Smooth muscle cell (in vitro differentiated cells): ENCODE measurements at regions not wholly inside any gene's neighbourhood (a gene's known extent, or its start where the extent isn't known, plus 50 kb on each side); places are given as distances from the start of the nearest gene placed in this dataset.

Experiments used
- DNase-seq: peaks from one replicate; lab custom pipeline; 2025; ENCODE audit not compliant: unreplicated experiment; lab: John Stamatoyannopoulos, UW
- H2AFZ ChIP-seq: fragments of 200-600 bp; sonication (generic); 2 replicates; pipeline ENCODE4 v1.6.0; 2016; ENCODE audit warnings: antibody characterized with exemption, low read depth, mild to moderate bottlenecking
- H3F3A ChIP-seq: fragments of 200-600 bp; sonication (generic); 2 replicates; pipeline ENCODE4 v1.6.0; 2017; ENCODE audit warnings: antibody characterized with exemption, low read depth
- H3K27ac ChIP-seq: fragments of 200-600 bp; sonication (generic); 2 replicates; pipeline ENCODE4 v1.5.1; 2016; ENCODE audit warnings: low read depth, mild to moderate bottlenecking
- H3K27me3 ChIP-seq: fragments of 200-600 bp; sonication (generic); 2 replicates; pipeline ENCODE4 v1.6.1; 2016; ENCODE audit warnings: low read depth, mild to moderate bottlenecking
- H3K36me3 ChIP-seq: fragments of 200-600 bp; sonication (generic); 2 replicates; pipeline ENCODE4 v1.5.1; 2016; ENCODE audit warnings: low read depth
- H3K4me1 ChIP-seq: fragments of 200-600 bp; sonication (generic); 2 replicates; pipeline ENCODE4 v1.5.1; 2016; ENCODE audit warnings: low read depth
- H3K4me2 ChIP-seq: fragments of 200-600 bp; sonication (generic); 2 replicates; pipeline ENCODE4 v1.6.0; 2016; ENCODE audit warnings: mild to moderate bottlenecking
- H3K4me3 ChIP-seq: fragments of 200-600 bp; sonication (generic); 2 replicates; pipeline ENCODE4 v1.5.1; 2016; ENCODE audit warnings: mild to moderate bottlenecking
- H3K79me2 ChIP-seq: fragments of 200-600 bp; sonication (generic); 2 replicates; pipeline ENCODE4 v1.6.0; 2016; ENCODE audit warnings: low read depth, mild to moderate bottlenecking
- H3K9ac ChIP-seq: fragments of 200-600 bp; sonication (generic); 2 replicates; pipeline ENCODE4 v1.6.0; 2016; ENCODE audit warnings: low read depth
- H3K9me3 ChIP-seq: fragments of 200-600 bp; sonication (generic); replicated peaks from 2 replicates; pipeline ENCODE4 v1.5.1; 2016; ENCODE audit warnings: low read depth
- H4K20me1 ChIP-seq: fragments of 200-600 bp; sonication (generic); 2 replicates; pipeline ENCODE4 v1.6.0; 2016; ENCODE audit warnings: low read depth
- CTCF ChIP-seq: fragments of 200-600 bp; sonication (generic); IDR thresholded peaks from 2 replicates; pipeline ENCODE4 v1.5.1; 2017; ENCODE audit warnings: borderline replicate concordance, mild to moderate bottlenecking, antibody characterized with exemption; ENCODE audit not compliant: insufficient read depth, poor library complexity, severe bottlenecking
- WGBS: methylation state at CpG from one replicate; pipeline ENCODE4 v1.1.7; 2016; ENCODE audit warnings: low lambda C conversion rate; 5-methylcytosine and 5-hydroxymethylcytosine counted together

- 83% methylated on average over 2 of the region's 2 CpGs for WGBS
- no peak overlapping the region for H2AFZ ChIP-seq
- no peaks in the 10 kb centered on the region for H3K79me2 ChIP-seq
- no peaks in the 10 kb centered on the region for H3K36me3 ChIP-seq
- no peak overlapping the region for H3K4me2 ChIP-seq
- H3K9me3 ChIP-seq, result no peaks in the 10 kb centered on the region
- no peaks in the 10 kb centered on the region for H4K20me1 ChIP-seq
- no peaks in the 10 kb centered on the region for H3F3A ChIP-seq
- H3K27ac ChIP-seq, result no peak overlapping the region
- TF ChIP-seq CTCF, result no peak
- H3K27me3 ChIP-seq, result no peaks in the 10 kb centered on the region
- no peaks in the 10 kb centered on the region for H3K4me1 ChIP-seq
- no peak overlapping the region for H3K9ac ChIP-seq
- DNase-seq, result no peak
- no peak overlapping the region for H3K4me3 ChIP-seq
These were observed 328.4 kb upstream of the SLC10A2 start for GRCh38 chr13:103394618-103395017.

GRCh38 chr13:103391936-103392335 lies 325.7 kb upstream of the SLC10A2 start:
- no peak for DNase-seq
- Histone ChIP-seq H3K4me2 (no peak overlapping the region), H3K79me2 (no peaks in the 10 kb centered on the region), H3K27me3 (no peaks in the 10 kb centered on the region), H3K9ac (no peak overlapping the region), H3K9me3 (no peaks in the 10 kb centered on the region), H4K20me1 (no peaks in the 10 kb centered on the region), H3F3A (no peaks in the 10 kb centered on the region), H3K4me3 (no peak overlapping the region), H3K27ac (no peak overlapping the region), H3K36me3 (no peaks in the 10 kb centered on the region), H3K4me1 (no peaks in the 10 kb centered on the region), H2AFZ (no peak overlapping the region)
- TF ChIP-seq CTCF, result no peak
- WGBS, result 91% methylated on average over 3 of the region's 3 CpGs

- H3K27me3 ChIP-seq, result no peaks in the 10 kb centered on the region
- H4K20me1 ChIP-seq, result no peaks in the 10 kb centered on the region
- DNase-seq, result no peak
- no peak overlapping the region for H2AFZ ChIP-seq
- H3K4me1 ChIP-seq, result no peaks in the 10 kb centered on the region
- H3F3A ChIP-seq, result no peaks in the 10 kb centered on the region
- H3K4me2 ChIP-seq, result no peak overlapping the region
- no peak overlapping the region for H3K9ac ChIP-seq
- no peaks in the 10 kb centered on the region for H3K36me3 ChIP-seq
- H3K79me2 ChIP-seq, result no peaks in the 10 kb centered on the region
- WGBS, result 86% methylated on average over 1 of the region's 1 CpG
- H3K4me3 ChIP-seq, result no peak overlapping the region
- no peaks in the 10 kb centered on the region for H3K9me3 ChIP-seq
- TF ChIP-seq CTCF, result no peak
- H3K27ac ChIP-seq, result no peak overlapping the region
These were observed 322.6 kb upstream of the SLC10A2 start for GRCh38 chr13:103388839-103389238.

GRCh38 chr13:103386341-103386740 lies 320.1 kb upstream of the SLC10A2 start:
- no peak for DNase-seq
- Histone ChIP-seq H3F3A (no peaks in the 10 kb centered on the region), H2AFZ (no peak overlapping the region), H3K27ac (no peak overlapping the region), H3K27me3 (no peaks in the 10 kb centered on the region), H3K79me2 (no peaks in the 10 kb centered on the region), H3K4me2 (no peak overlapping the region), H3K36me3 (no peaks in the 10 kb centered on the region), H3K9ac (no peak overlapping the region), H3K4me1 (no peaks in the 10 kb centered on the region), H3K4me3 (no peak overlapping the region), H4K20me1 (no peaks in the 10 kb centered on the region), H3K9me3 (no peaks in the 10 kb centered on the region)
- 84% methylated on average over 3 of the region's 3 CpGs for WGBS
- no peak for TF ChIP-seq CTCF
